DND-41 (cell line): ENCODE measurements at regions not wholly inside any gene's neighbourhood (a gene's known extent, or its start where the extent isn't known, plus 50 kb on each side); places are given as distances from the start of the nearest gene placed in this dataset.

Source experiments
- ATAC-seq: fragments of 200-7000 bp; cut with Tn5 transposase; 3 replicates; pipeline ENCODE4 v1.9.1; 2021; ENCODE audit warnings: low read depth; ENCODE audit not compliant: insufficient read depth
- DNase-seq: peaks from one replicate; pipeline ENCODE4 v3.0.0-alpha.2; 2020
- H2AFZ ChIP-seq: 2 replicates; pipeline ENCODE4 v1.6.0; 2012; ENCODE audit warnings: low read depth, low read length
- H3K27ac ChIP-seq: 2 replicates; pipeline ENCODE4 v1.5.1; 2012; ENCODE audit warnings: low read length, inconsistent platforms
- H3K27me3 ChIP-seq: fragments of 200-600 bp; sonication (generic); 2 replicates; pipeline ENCODE4 v1.6.0; 2012; ENCODE audit warnings: low read length, mild to moderate bottlenecking, inconsistent platforms; ENCODE audit not compliant: insufficient read depth, poor library complexity
- H3K36me3 ChIP-seq: 2 replicates; pipeline ENCODE4 v1.5.1; 2012; ENCODE audit warnings: low read length, inconsistent platforms; ENCODE audit not compliant: insufficient read depth
- H3K4me1 ChIP-seq: 2 replicates; pipeline ENCODE4 v1.5.1; 2012; ENCODE audit warnings: mild to moderate bottlenecking, low read length; ENCODE audit not compliant: insufficient read depth
- H3K4me2 ChIP-seq: 2 replicates; pipeline ENCODE4 v1.6.0; 2012; ENCODE audit warnings: mild to moderate bottlenecking, moderate library complexity, low read length, inconsistent platforms; ENCODE audit not compliant: insufficient read depth
- H3K4me3 ChIP-seq, 2 experiments: fragments of 200-600 bp in 1 of 2; shearing (Covaris generic) in 1 of 2; 2 replicates each; pipeline ENCODE4 v1.5.1; 2012 to 2016; ENCODE audit warnings: inconsistent platforms in 2 of 2, low read length in 2 of 2, mild to moderate bottlenecking in 2 of 2, low read depth in 1 of 2, moderate library complexity in 1 of 2
- H3K79me2 ChIP-seq: 2 replicates; pipeline ENCODE4 v1.6.0; 2012; ENCODE audit warnings: low read length, inconsistent platforms; ENCODE audit not compliant: insufficient read depth
- H3K9ac ChIP-seq: 2 replicates; pipeline ENCODE4 v1.6.0; 2012; ENCODE audit warnings: low read depth, mild to moderate bottlenecking, inconsistent platforms, low read length, moderate library complexity
- H3K9me3 ChIP-seq: 2 replicates; pipeline ENCODE4 v1.5.1; 2012; ENCODE audit warnings: low read length, moderate library complexity, mild to moderate bottlenecking, inconsistent platforms; ENCODE audit not compliant: insufficient read depth, severe bottlenecking
- H4K20me1 ChIP-seq: 2 replicates; pipeline ENCODE4 v1.6.0; 2012; ENCODE audit warnings: low read length; ENCODE audit not compliant: insufficient read depth
- EZH2 ChIP-seq: IDR thresholded peaks from 3 replicates; pipeline ENCODE4 v1.6.1; 2012; ENCODE audit warnings: borderline replicate concordance, low read depth, mild to moderate bottlenecking, moderate library complexity, low read length, inconsistent platforms; ENCODE audit not compliant: severe bottlenecking
- TF ChIP-seq, protein P1 (sequence below): IDR thresholded peaks from 2 replicates; pipeline ENCODE4 v1.5.1; 2012; ENCODE audit warnings: borderline replicate concordance, low read length, moderate library complexity, mild to moderate bottlenecking; ENCODE audit not compliant: poor library complexity, severe bottlenecking; ENCODE audit errors: extremely low read depth

DNA sequence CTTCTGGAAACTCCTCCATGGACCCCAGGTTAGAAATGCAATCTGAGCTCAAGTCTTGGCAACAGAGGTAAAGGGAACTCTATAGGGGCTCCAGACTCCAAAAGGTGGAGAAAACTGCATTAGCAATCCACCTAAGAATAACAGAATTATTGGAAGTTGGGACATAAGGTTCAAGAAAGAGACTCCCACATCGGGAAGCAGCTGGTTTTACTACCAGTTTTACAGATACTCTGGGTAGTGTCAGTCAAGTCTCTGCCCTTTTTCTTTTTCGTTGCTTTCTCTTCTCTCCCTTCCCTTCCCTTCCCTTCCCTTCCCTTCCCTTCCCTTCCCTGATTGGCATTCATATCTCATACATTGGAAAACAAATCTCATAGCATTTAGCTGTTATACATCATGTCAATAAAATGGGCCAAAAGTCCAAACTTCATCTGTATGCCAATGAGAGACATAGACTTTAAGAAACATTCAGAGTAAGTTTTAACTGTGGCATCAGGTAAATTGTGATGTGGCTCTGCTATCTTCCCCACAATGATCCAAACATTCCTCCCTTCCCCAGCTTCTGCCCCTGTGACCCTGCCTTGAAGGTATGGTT is 166.7 kb downstream of the KCNE4 start:
- Histone ChIP-seq H3K9ac (no peak overlapping the region), H2AFZ (no peak overlapping the region), H3K4me3 (no peak overlapping the region), H3K4me1 (no peaks in the 10 kb centered on the region), H3K4me2 (no peak overlapping the region), H3K36me3 (no peaks in the 10 kb centered on the region), H3K27me3 (no peaks in the 10 kb centered on the region), H3K27ac (no peak overlapping the region), H4K20me1 (no peaks in the 10 kb centered on the region), H3K9me3 (no peaks in the 10 kb centered on the region), H3K79me2 (no peaks in the 10 kb centered on the region)
- TF ChIP-seq, protein P1, sequence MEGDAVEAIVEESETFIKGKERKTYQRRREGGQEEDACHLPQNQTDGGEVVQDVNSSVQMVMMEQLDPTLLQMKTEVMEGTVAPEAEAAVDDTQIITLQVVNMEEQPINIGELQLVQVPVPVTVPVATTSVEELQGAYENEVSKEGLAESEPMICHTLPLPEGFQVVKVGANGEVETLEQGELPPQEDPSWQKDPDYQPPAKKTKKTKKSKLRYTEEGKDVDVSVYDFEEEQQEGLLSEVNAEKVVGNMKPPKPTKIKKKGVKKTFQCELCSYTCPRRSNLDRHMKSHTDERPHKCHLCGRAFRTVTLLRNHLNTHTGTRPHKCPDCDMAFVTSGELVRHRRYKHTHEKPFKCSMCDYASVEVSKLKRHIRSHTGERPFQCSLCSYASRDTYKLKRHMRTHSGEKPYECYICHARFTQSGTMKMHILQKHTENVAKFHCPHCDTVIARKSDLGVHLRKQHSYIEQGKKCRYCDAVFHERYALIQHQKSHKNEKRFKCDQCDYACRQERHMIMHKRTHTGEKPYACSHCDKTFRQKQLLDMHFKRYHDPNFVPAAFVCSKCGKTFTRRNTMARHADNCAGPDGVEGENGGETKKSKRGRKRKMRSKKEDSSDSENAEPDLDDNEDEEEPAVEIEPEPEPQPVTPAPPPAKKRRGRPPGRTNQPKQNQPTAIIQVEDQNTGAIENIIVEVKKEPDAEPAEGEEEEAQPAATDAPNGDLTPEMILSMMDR = no peak
- TF ChIP-seq EZH2 = no peak
- DNase-seq = no peak
- no peak for ATAC-seq

DNA sequence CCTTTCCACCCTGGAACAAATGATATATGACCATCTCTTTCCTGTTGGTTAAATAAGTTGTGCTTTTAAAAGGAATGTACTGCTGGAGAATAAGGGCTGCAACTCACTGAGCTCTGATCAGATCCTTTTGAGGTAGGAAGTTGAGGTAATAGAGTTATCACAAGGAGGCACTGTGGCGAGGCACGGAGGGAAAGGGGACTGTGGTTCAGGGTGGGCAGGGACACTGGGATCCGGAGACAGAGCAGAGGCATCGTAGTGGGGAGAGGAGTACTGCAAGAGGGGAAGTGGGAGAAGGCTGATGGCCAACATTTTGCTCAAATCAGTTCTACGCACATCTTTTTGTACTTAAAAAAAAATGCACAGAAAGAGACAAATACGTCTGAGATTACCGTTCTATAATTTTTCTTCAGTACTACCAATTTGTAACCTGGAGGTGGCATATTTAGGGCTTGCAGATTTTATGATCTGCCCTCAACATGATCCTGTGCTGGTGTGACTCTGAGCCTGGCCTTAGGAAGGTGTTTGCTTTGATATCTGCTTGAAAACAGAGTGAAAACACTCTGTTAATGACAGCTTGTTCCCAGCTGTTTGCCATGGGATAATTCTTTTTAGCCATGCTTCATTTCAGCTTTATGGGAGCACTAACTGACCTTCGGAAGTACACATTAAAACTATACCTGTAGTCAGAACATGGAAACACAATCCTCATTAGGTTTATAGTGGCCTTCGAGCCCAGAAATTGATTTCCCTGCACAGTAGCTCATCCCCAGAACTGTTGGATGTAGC is 168.1 kb downstream of the KCNE4 start:
- Histone ChIP-seq H3K27ac (no peak overlapping the region), H3K27me3 (no peaks in the 10 kb centered on the region), H2AFZ (no peak overlapping the region), H3K9ac (no peak overlapping the region), H3K4me1 (no peaks in the 10 kb centered on the region), H3K4me3 (no peak overlapping the region), H3K9me3 (no peaks in the 10 kb centered on the region), H4K20me1 (no peaks in the 10 kb centered on the region), H3K79me2 (no peaks in the 10 kb centered on the region), H3K4me2 (no peak overlapping the region), H3K36me3 (no peaks in the 10 kb centered on the region)
- DNase-seq = no peak
- TF ChIP-seq, protein P1 = no peak
- no peak for TF ChIP-seq EZH2
- ATAC-seq = no peak

GRCh38 chr2:223220658-223220925 is 168.6 kb downstream of the KCNE4 start:
- TF ChIP-seq EZH2 = no peak
- TF ChIP-seq, protein P1 = no peak
- ATAC-seq (no peak), DNase-seq (no peak)
- H3K9ac ChIP-seq = no peak overlapping the region
- H3K4me3 ChIP-seq = no peak overlapping the region
- H3K36me3 ChIP-seq = no peaks in the 10 kb centered on the region
- H3K27me3 ChIP-seq = no peaks in the 10 kb centered on the region
- H3K9me3 ChIP-seq = no peaks in the 10 kb centered on the region
- H4K20me1 ChIP-seq = no peaks in the 10 kb centered on the region
- H3K4me1 ChIP-seq = no peaks in the 10 kb centered on the region
- H3K27ac ChIP-seq = no peak overlapping the region
- H3K4me2 ChIP-seq = no peak overlapping the region
- H2AFZ ChIP-seq = no peak overlapping the region
- H3K79me2 ChIP-seq = no peaks in the 10 kb centered on the region
